B cell (primary cell): ENCODE measurements at regions not wholly inside any gene's neighbourhood (a gene's known extent, or its start where the extent isn't known, plus 50 kb on each side); places are given as distances from the start of the nearest gene placed in this dataset.

ENCODE experiments used
- EZH2 ChIP-seq: IDR thresholded peaks from 2 replicates; pipeline ENCODE4 v1.6.1; 2012; ENCODE audit warnings: borderline replicate concordance, low read depth, mild to moderate bottlenecking, moderate library complexity, low read length; ENCODE audit not compliant: insufficient read depth, poor library complexity, severe bottlenecking
- TF ChIP-seq, protein P1 (sequence below): fragments of 200-600 bp; IDR thresholded peaks from one replicate; pipeline ENCODE4 v1.8.0; 2022; ENCODE audit warnings: antibody characterized with exemption, mild to moderate bottlenecking

DNA sequence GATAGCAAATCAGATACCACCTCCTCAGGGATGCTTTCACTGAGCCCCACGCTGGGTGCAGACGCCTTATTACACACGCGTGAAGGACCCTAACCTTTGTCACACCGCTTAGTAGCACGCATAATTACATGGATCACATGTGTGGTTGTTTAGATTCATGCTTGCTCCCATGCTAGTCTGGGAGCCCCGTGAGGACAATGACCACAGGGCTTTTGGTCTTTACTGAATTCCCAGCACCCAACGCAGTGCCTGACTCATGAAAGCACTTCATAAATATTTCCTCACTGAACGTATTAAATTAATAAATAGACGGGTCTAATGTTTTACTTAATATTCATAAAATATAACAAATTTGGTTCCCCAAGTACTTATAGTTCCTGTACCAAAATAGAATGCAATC, 132.5 kb downstream of the ALDH8A1 start:
- TF ChIP-seq, protein P1, sequence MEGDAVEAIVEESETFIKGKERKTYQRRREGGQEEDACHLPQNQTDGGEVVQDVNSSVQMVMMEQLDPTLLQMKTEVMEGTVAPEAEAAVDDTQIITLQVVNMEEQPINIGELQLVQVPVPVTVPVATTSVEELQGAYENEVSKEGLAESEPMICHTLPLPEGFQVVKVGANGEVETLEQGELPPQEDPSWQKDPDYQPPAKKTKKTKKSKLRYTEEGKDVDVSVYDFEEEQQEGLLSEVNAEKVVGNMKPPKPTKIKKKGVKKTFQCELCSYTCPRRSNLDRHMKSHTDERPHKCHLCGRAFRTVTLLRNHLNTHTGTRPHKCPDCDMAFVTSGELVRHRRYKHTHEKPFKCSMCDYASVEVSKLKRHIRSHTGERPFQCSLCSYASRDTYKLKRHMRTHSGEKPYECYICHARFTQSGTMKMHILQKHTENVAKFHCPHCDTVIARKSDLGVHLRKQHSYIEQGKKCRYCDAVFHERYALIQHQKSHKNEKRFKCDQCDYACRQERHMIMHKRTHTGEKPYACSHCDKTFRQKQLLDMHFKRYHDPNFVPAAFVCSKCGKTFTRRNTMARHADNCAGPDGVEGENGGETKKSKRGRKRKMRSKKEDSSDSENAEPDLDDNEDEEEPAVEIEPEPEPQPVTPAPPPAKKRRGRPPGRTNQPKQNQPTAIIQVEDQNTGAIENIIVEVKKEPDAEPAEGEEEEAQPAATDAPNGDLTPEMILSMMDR, result no peak
- TF ChIP-seq EZH2, result no peak
